Neuronal stem cell (in vitro differentiated cells): ENCODE measurements at regions not wholly inside any gene's neighbourhood (a gene's known extent, or its start where the extent isn't known, plus 50 kb on each side); places are given as distances from the start of the nearest gene placed in this dataset.

Source experiments
- DNase-seq: peaks from one replicate; pipeline ENCODE4 v3.0.0-alpha.2; 2013; ENCODE audit warnings: low spot score
- H2AFZ ChIP-seq: one replicate; pipeline ENCODE4 v1.6.1; 2013; ENCODE audit warnings: mild to moderate bottlenecking, low read length, inconsistent platforms
- H2AK5ac ChIP-seq: 2 replicates; pipeline ENCODE4 v1.6.1; 2013; ENCODE audit warnings: low read depth, mild to moderate bottlenecking, inconsistent platforms, low read length, moderate library complexity, mixed read lengths
- H2BK120ac ChIP-seq: 2 replicates; pipeline ENCODE4 v1.6.1; 2013; ENCODE audit warnings: low read depth, mild to moderate bottlenecking, inconsistent platforms, low read length, moderate library complexity, mixed read lengths
- H2BK12ac ChIP-seq: one replicate; pipeline ENCODE4 v1.6.1; 2013; ENCODE audit warnings: low read length, inconsistent platforms
- H2BK15ac ChIP-seq: 2 replicates; pipeline ENCODE4 v1.6.1; 2013; ENCODE audit warnings: mild to moderate bottlenecking, low read length, inconsistent platforms, mixed read lengths
- H2BK5ac ChIP-seq: one replicate; pipeline ENCODE4 v1.6.1; 2013; ENCODE audit warnings: inconsistent platforms, mild to moderate bottlenecking, low read length, moderate library complexity
- H3K14ac ChIP-seq: one replicate; pipeline ENCODE4 v1.6.1; 2013; ENCODE audit warnings: low read length, inconsistent platforms
- H3K18ac ChIP-seq: 2 replicates; pipeline ENCODE4 v1.6.1; 2013; ENCODE audit warnings: low read length, inconsistent platforms
- H3K23ac ChIP-seq: 2 replicates; pipeline ENCODE4 v1.6.1; 2013; ENCODE audit warnings: low read depth, mild to moderate bottlenecking, mixed read lengths, low read length, inconsistent platforms; ENCODE audit not compliant: poor library complexity
- H3K27ac ChIP-seq: replicated peaks from 3 replicates; pipeline ENCODE4 v1.5.1; 2013; ENCODE audit warnings: low read length, inconsistent platforms
- H3K27me3 ChIP-seq, 3 experiments: 2 replicates each; pipeline ENCODE4 v1.6.1; 2013; ENCODE audit warnings: low read length in 3 of 3, mild to moderate bottlenecking in 2 of 3, inconsistent platforms in 1 of 3, low read depth in 1 of 3, mixed read lengths in 1 of 3, moderate library complexity in 1 of 3; ENCODE audit not compliant: control insufficient read depth in 3 of 3, insufficient read depth in 3 of 3
- H3K36me3 ChIP-seq, 2 donors: replicated peaks in 1 of 2; 2 replicates each; pipeline ENCODE4 v1.6.1; 2013; ENCODE audit warnings: low read length in 2 of 2; ENCODE audit not compliant: control insufficient read depth in 2 of 2, insufficient read depth in 2 of 2
- H3K4ac ChIP-seq: 2 replicates; pipeline ENCODE4 v1.6.1; 2013; ENCODE audit warnings: inconsistent platforms, mild to moderate bottlenecking, low read length, moderate library complexity
- H3K4me1 ChIP-seq, 2 donors: 1 replicate in 1 of 2; 2 replicates in 1 of 2; pipeline ENCODE4 v1.6.1; 2013; ENCODE audit warnings: low read length in 2 of 2, low read depth in 1 of 2; ENCODE audit not compliant: control insufficient read depth in 2 of 2, insufficient read depth in 1 of 2
- H3K4me2 ChIP-seq: one replicate; pipeline ENCODE4 v1.6.1; 2013; ENCODE audit warnings: mild to moderate bottlenecking, low read length, inconsistent platforms; ENCODE audit not compliant: insufficient read depth, poor library complexity, severe bottlenecking
- H3K4me3 ChIP-seq, 2 donors: 2 replicates each; pipeline ENCODE4 v1.5.1; 2013; ENCODE audit warnings: low read length in 2 of 2, mild to moderate bottlenecking in 2 of 2, inconsistent platforms in 1 of 2, moderate library complexity in 1 of 2
- H3K79me1 ChIP-seq: one replicate; pipeline ENCODE4 v1.6.1; 2013; ENCODE audit warnings: low read depth, mild to moderate bottlenecking, inconsistent platforms, low read length, moderate library complexity
- H3K9ac ChIP-seq: one replicate; pipeline ENCODE4 v1.6.1; 2013; ENCODE audit warnings: mild to moderate bottlenecking, low read depth, low read length, inconsistent platforms; ENCODE audit not compliant: poor library complexity
- H3K9me3 ChIP-seq, 2 donors: replicated peaks in 1 of 2; 2 replicates each; pipeline versions ENCODE3 to v1.6.1; 2013; ENCODE audit warnings: low read length in 2 of 2, mild to moderate bottlenecking in 2 of 2, inconsistent platforms in 1 of 2, low read depth in 1 of 2, mixed read lengths in 1 of 2, moderate library complexity in 1 of 2; ENCODE audit not compliant: control insufficient read depth in 2 of 2, insufficient read depth in 1 of 2
- H4K8ac ChIP-seq: one replicate; pipeline ENCODE4 v1.6.1; 2013; ENCODE audit warnings: low read depth, mild to moderate bottlenecking, inconsistent platforms, low read length, moderate library complexity
- H4K91ac ChIP-seq: one replicate; pipeline ENCODE4 v1.6.1; 2013; ENCODE audit warnings: low read length, low read depth, mild to moderate bottlenecking, inconsistent platforms; ENCODE audit not compliant: poor library complexity
- WGBS, 2 donors: extraction: QIAGEN DNeasy Blood & Tissue Kit; methylation state at CpG; one replicate each; pipeline ENCODE4 v1.1.7; 2013; ENCODE audit warnings: missing lambda C conversion rate in 2 of 2, mixed read lengths in 1 of 2; ENCODE audit not compliant: insufficient read length in 2 of 2, insufficient replicate concordance in 1 of 2; ENCODE audit errors: extremely low coverage in 2 of 2; 5-methylcytosine and 5-hydroxymethylcytosine counted together

DNA sequence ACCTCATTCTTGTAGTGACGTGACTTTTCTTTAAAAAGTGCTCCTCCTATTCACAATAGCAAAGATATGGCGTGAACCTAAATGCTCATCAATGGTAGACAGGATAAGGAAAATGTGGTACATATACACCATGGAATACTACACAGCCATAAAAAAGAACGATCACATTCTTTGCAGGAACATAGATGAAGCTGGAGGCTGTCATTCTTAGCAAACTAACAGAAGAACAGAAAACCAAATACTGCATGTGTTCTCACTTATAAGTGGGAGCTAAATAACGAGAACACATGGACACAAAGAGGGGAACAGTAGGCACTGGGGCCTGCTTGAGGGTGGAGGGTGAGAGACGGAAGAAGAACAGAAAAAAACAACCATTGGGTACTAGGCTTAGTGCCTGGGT is 59.9 kb upstream of the FGFR2 start:
- no peak overlapping the region for H2AK5ac ChIP-seq
- no peaks in the 10 kb centered on the region for H3K36me3 ChIP-seq
- H3K23ac ChIP-seq = no peak overlapping the region
- H3K4me2 ChIP-seq = no peak overlapping the region
- peaks cover 0 to 2% of the 10 kb centered on the region in 2 donors for H3K4me1 ChIP-seq
- no peak overlapping the region for H2BK12ac ChIP-seq
- H3K14ac ChIP-seq = no peak overlapping the region
- no peak overlapping the region for H3K27ac ChIP-seq
- DNase-seq = no peak
- H3K79me1 ChIP-seq = no peaks in the 10 kb centered on the region
- peaks cover 0 to 2% of the 10 kb centered on the region in 2 donors for H3K9me3 ChIP-seq
- H4K8ac ChIP-seq = no peak overlapping the region
- H4K91ac ChIP-seq = no peak overlapping the region
- no peak overlapping the region for H2BK5ac ChIP-seq
- H3K27me3 ChIP-seq = peaks cover 0 to 2% (median 0%) of the 10 kb centered on the region in 3 experiments
- H3K9ac ChIP-seq = no peak overlapping the region
- H2AFZ ChIP-seq = no peak overlapping the region
- no peak overlapping the region for H2BK120ac ChIP-seq
- H3K18ac ChIP-seq = no peak overlapping the region
- H3K4me3 ChIP-seq = no peak overlapping the region
- no CpG with 5 or more reads among the region's 5 CpGs for WGBS, 2 donors
- H3K4ac ChIP-seq = no peak overlapping the region
- H2BK15ac ChIP-seq = no peak overlapping the region

DNA sequence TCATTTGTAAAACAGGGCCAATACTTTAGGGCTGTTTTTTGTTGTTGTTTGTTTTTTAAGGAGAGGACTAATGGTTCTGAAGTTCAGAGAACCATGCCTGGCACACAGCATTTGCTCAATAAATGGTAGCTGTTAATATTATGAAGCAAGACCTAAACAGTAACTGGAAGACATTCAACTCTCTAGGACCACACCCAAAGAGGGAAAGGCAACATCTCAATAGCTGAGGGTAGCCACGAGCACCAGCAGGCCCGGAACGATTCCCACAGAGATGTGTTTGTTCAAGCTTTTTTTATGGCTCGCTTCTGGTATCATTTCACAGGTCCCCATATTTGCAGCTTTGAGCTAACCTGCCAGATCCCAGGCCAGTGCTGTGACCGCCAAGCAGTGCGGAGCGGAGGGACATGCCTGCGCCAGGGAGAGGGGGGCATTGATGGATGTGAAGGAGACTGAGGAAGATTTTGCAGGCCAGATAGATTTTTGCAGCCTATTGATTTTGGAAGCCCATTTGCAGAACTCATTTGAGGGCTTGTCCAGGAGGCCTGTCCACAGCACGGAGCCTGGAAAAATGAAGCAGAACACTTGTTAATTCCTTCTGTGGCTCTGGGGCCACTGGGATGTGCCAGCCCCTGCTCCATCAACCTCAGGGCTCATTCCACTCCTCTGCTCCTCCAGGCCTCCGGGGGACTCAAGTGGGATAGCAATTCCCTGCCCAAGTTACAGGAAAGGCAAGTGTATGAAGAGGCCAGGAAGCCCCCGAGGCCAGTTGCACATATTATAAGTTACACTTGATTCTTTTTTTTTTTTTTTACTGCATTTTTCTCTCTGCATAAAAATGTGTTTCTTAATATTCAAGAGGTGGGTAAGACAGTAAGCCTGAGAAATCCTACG is 57.3 kb upstream of the FGFR2 start:
- Histone ChIP-seq H3K4me1 (peaks cover 0 to 2% of the 10 kb centered on the region in 2 donors), H4K91ac (no peak overlapping the region), H2BK12ac (no peak overlapping the region), H2BK5ac (no peak overlapping the region), H3K23ac (no peak overlapping the region), H2AK5ac (no peak overlapping the region), H3K36me3 (no peaks in the 10 kb centered on the region), H3K4me3 (no peak overlapping the region), H2BK120ac (no peak overlapping the region), H3K14ac (no peak overlapping the region), H2BK15ac (no peak overlapping the region), H3K4me2 (no peak overlapping the region), H3K27me3 (peaks cover 0 to 2% (median 0%) of the 10 kb centered on the region in 3 experiments), H3K27ac (no peak overlapping the region), H3K18ac (peak overlapping the region; percentile 48), H2AFZ (no peak overlapping the region), H3K9me3 (peaks cover 0 to 2% of the 10 kb centered on the region in 2 donors), H4K8ac (no peak overlapping the region), H3K4ac (no peak overlapping the region), H3K79me1 (no peaks in the 10 kb centered on the region), H3K9ac (no peak overlapping the region)
- no peak for DNase-seq
- WGBS, 2 donors = no CpG with 5 or more reads among the region's 12 CpGs

DNA sequence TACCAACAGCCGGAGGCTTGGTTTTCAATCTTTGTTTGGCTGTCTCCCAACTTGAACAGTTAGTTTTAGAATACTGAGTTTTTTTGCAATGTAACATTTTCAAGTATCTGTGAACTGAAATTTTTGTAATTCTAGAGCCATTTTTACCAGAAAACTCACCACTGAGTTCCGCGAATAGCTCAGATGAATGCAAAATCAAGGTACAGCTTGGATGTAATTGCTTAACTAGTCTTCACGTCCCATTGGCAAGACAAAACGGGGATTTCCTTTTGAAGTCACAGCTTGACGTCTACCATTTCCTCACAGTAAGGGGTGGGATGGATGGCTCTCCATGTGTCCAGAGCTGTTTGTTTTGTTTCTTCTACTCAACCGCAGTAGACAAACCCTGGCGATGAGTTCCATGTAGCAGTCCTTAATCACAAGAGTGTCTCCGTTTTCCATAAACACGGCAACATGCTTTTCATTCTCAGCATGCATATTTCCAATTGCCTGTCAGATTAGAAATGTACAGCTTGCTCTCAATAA is 55.8 kb upstream of the FGFR2 start:
- Histone ChIP-seq H3K4me2 (no peak overlapping the region), H3K9me3 (peaks cover 0 to 2% of the 10 kb centered on the region in 2 donors), H3K79me1 (no peaks in the 10 kb centered on the region), H3K14ac (no peak overlapping the region), H3K4ac (no peak overlapping the region), H3K9ac (no peak overlapping the region), H3K27ac (no peak overlapping the region), H4K8ac (no peak overlapping the region), H2AK5ac (no peak overlapping the region), H3K18ac (no peak overlapping the region), H3K23ac (no peak overlapping the region), H3K4me3 (no peak overlapping the region), H3K27me3 (peaks cover 0 to 5% (median 0%) of the 10 kb centered on the region in 3 experiments), H2BK12ac (no peak overlapping the region), H4K91ac (no peak overlapping the region), H3K36me3 (no peaks in the 10 kb centered on the region), H2BK5ac (no peak overlapping the region), H2AFZ (no peak overlapping the region), H2BK120ac (no peak overlapping the region), H2BK15ac (no peak overlapping the region), H3K4me1 (peaks cover 0 to 2% of the 10 kb centered on the region in 2 donors)
- no CpG with 5 or more reads among the region's 10 CpGs for WGBS, 2 donors
- DNase-seq = no peak

DNA sequence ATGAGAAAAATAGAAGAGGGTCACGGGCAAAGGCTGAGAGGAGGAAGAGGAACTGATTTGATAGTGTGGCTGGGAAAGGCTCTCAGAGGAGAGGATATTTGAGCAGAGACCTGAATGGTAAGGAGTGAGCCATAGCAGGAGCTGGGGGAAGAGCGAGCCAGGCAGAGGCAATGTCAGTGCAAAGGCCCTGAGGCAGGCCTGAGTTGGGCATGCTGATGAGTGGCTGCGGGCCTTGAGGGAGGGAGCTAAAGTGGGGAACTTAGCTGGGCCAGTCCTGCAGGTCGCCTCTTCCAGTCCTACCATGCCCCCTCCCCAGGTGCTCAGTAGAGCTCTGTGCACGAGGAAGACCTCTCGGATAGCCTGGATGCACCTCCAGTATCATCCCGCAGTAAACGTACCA is 55.4 kb upstream of the FGFR2 start:
- Histone ChIP-seq H3K9me3 (peaks cover 0 to 2% of the 10 kb centered on the region in 2 donors), H2BK15ac (no peak overlapping the region), H3K14ac (no peak overlapping the region), H3K36me3 (no peaks in the 10 kb centered on the region), H2BK120ac (no peak overlapping the region), H3K27ac (no peak overlapping the region), H2AFZ (no peak overlapping the region), H2AK5ac (no peak overlapping the region), H2BK5ac (no peak overlapping the region), H3K79me1 (no peaks in the 10 kb centered on the region), H3K23ac (no peak overlapping the region), H3K9ac (no peak overlapping the region), H4K91ac (no peak overlapping the region), H3K4me1 (peaks cover 0 to 2% of the 10 kb centered on the region in 2 donors), H2BK12ac (no peak overlapping the region), H3K4ac (no peak overlapping the region), H3K4me3 (peak overlapping the region in 1 of 2 donors; percentile 2), H3K18ac (no peak overlapping the region), H3K4me2 (no peak overlapping the region), H3K27me3 (peaks cover 0 to 5% (median 0%) of the 10 kb centered on the region in 3 experiments), H4K8ac (no peak overlapping the region)
- no peak for DNase-seq
- no CpG with 5 or more reads among the region's 8 CpGs for WGBS, 2 donors
